HG03565 (cell line): ENCODE measurements at regions not wholly inside any gene's neighbourhood (a gene's known extent, or its start where the extent isn't known, plus 50 kb on each side); places are given as distances from the start of the nearest gene placed in this dataset.
A peak's percentile ranks its signal among the peaks of the same experiment; 100 is the strongest.

Experiments
- ATAC-seq: cut with Tn5 transposase; IDR thresholded peaks from one replicate; pipeline ENCODE4 v1.9.1; 2021; ENCODE audit warnings: mild to moderate bottlenecking, moderate library complexity; ENCODE audit not compliant: unreplicated experiment

DNA sequence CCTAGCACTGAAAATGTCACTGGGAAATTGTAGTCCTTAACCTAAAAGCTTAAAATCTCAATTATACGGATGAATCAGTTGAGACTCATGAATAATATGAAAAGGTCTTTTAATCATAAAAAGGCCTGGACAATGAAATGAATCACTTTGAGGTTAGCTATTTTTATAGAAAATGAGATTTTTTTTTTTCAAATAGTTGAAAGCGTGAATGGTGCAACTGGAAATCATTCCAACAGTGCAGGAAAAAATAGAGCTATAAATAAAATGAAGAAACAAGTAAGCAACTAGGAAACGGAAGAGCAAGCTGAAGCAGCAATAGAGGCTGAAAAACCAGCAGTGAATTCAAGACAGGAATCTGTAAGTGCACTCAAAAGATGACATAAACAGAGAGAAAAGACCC is 142.9 kb downstream of the BACH1 start:
- no peak for ATAC-seq

GRCh38 chr21:29443411-29444010 is 144.8 kb downstream of the BACH1 start:
- no peak for ATAC-seq

DNA sequence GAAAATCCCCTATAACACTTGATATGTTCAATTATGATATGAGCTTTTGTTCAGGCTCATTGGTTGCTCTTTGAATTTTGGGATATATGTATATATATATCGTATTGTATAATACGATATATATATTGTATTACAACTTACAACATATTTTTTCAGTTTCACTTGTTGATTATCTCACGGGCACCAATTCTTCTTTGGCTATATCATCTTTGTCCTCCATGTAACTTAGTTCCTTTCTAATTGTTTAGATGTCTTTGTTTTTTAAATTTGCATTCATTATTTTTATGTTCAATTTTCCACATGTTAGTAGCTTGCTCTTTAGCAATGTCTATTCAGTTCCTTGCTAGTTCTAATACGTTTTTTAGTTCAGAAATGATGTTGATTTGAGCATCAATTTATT is 150.0 kb downstream of the BACH1 start:
- no peak for ATAC-seq

- no peak for ATAC-seq
Measured at GRCh38 chr21:29449306-29449950, 150.7 kb downstream of the BACH1 start.

GRCh38 chr21:29450058-29450457 is 151.3 kb downstream of the BACH1 start:
- no peak for ATAC-seq

- ATAC-seq, result peak; percentile 46
Measured at GRCh38 chr21:29453511-29453910, 154.8 kb downstream of the BACH1 start.

- ATAC-seq, result no peak
Measured at GRCh38 chr21:29454179-29454578, 155.5 kb downstream of the BACH1 start.

GRCh38 chr21:29462479-29462878 is 163.8 kb downstream of the BACH1 start:
- no peak for ATAC-seq

DNA sequence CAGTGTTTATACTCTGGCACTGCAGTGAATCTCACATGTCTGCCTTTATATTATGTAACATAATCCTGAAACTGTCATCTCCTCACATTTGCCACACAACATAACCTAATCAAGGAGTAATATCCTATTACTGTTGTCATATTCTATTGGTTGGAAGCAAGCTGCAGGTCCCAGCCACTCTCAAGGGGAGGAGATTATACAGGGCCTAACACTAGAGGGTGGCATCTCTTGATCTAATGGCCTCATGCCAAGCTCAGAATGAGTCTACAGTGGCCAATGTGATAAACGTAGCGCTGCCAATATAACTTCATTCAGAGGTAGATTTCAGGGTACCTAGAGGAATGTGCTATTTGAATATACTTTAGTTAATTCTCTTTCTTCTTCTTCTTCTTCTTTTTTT is 166.8 kb downstream of the BACH1 start:
- ATAC-seq, result no peak

DNA sequence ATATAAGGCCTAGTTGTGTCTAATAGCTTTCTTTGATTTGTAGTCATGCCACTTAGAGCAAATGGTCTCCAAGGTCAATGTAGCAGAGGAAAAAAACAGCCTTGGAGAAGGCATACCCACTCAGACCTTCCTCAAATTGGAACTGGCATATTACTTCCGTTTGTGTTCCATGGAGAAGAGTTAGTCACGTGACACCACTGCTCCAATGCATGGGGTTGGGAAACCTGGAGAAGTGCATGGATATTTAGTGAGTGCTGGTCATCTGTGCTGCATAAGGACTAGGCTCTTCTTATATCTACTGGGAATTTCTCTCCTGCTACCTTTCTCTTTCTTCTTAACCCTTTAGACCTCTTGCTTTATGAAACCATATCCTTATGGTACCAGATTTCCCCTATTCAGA is 167.8 kb downstream of the BACH1 start:
- ATAC-seq, result no peak

GRCh38 chr21:29470397-29470796 is 171.7 kb downstream of the BACH1 start:
- no peak for ATAC-seq

GRCh38 chr21:29473808-29474207 is 175.1 kb downstream of the BACH1 start:
- ATAC-seq, result no peak

- no peak for ATAC-seq
Measured at GRCh38 chr21:29475329-29475728, 176.6 kb downstream of the BACH1 start.

DNA sequence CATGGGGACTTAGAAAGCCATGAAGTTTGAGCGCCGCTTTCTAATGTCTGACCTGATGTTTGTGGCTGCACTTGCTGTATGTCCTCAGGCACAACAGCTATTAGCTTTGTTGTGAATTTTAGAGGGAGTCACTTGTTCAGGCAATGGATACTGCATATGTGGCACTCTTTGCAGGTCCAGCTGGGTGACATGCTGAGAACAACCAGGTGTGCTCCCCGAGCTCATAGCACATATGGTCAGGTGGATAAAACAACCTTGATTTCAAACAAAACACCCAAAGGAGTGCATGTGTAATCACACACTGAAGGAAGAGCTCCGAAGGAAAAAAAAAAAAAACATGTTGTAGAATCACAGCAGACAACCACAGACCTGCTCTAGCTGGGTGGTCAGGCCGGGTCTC is 178.6 kb downstream of the BACH1 start:
- no peak for ATAC-seq

GRCh38 chr21:29477941-29478340 is 179.2 kb downstream of the BACH1 start:
- ATAC-seq, result no peak

DNA sequence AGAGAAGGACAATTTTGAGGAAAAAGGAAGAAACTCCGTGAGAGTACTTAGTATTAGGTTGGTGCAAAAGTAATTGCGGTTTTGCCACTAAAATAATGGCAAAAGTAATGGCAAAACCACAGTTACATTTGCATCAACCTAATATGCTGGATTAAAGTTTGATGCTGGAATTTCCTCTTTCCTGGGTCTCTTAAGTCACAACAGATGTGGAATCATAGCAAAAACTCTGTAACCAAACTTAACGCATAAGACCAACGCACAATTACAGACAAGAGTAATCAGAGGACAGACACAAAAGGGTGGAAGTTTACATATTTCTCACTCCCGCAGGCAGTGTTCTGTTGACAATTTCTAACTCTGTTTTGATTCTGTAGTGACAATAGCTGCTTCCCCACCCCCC is 182.4 kb downstream of the BACH1 start:
- ATAC-seq, result no peak

GRCh38 chr21:29481641-29482040 is 182.9 kb downstream of the BACH1 start:
- ATAC-seq, result no peak

DNA sequence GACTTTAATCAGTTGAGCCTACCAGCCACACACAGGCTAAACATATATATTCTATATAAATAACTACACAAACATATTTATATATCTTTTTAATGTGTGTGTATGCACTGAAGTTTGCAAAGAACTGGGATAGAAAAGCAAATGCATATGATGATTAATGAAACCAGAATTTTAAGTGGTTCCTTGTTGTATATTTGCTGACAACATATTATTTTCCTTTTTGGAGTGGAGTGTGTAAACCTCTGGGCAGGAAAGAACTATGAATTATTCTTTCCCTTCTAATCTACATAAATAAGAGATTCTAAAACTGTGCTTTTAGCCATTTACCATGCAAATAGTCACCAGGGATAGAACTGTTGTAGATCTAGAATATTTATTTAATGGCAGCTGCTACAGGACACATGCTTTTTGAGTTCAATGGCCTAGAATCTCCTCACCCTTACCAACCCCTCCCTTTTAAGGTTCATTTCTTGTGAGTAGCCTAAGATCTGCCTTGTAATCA is 187.6 kb downstream of the BACH1 start:
- no peak for ATAC-seq
